Body of pancreas (tissue), 4 donors: ENCODE measurements at regions not wholly inside any gene's neighbourhood (a gene's known extent, or its start where the extent isn't known, plus 50 kb on each side); places are given as distances from the start of the nearest gene placed in this dataset.

Experiments
- CTCF ChIP-seq, 7 experiments: fragments of 450-650 bp in 4 of 7; fragments of 200-600 bp in 3 of 7; sonication (generic) in 3 of 7; IDR thresholded peaks; one replicate each; pipeline ENCODE4 v1.5.1; 2016 to 2019; ENCODE audit warnings: antibody characterized with exemption in 7 of 7
- POLR2A ChIP-seq, 3 donors: fragments of 450-650 bp; IDR thresholded peaks; one replicate each; pipeline ENCODE4 v1.6.1; 2016; ENCODE audit warnings: antibody characterized with exemption in 3 of 3, mild to moderate bottlenecking in 2 of 3

GRCh38 chr16:48836067-48836466 lies 226.1 kb upstream of the N4BP1 start:
- TF ChIP-seq CTCF (IDR thresholded peaks at IDR 0.05), result no peak
- TF ChIP-seq POLR2A (IDR thresholded peaks at IDR 0.05), result no peak
